GM21423 (cell line): ENCODE measurements at regions not wholly inside any gene's neighbourhood (a gene's known extent, or its start where the extent isn't known, plus 50 kb on each side); places are given as distances from the start of the nearest gene placed in this dataset.

Source experiments
- ATAC-seq: cut with Tn5 transposase; IDR thresholded peaks from one replicate; pipeline ENCODE4 v1.9.1; 2021; ENCODE audit warnings: mild to moderate bottlenecking, moderate library complexity; ENCODE audit not compliant: unreplicated experiment

DNA sequence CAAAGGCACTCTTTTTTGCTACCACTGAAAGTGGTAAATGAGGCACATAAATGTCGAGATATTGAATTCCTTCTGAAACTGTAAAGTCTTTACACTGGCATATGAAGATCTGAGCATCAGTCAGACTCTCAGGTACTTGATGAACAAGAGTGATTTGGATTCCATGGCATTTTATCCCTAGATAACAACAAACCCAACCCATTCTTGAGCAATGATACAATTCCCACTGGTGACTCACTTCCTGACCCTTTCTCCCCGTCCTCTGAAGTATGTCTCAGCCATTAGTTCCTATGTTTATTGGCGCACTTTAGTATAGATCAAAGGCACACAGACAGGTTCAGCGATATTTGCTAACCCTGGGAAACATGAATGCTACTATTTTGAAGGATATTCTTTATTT is 147.0 kb upstream of the RBFOX1 start:
- ATAC-seq, result no peak

DNA sequence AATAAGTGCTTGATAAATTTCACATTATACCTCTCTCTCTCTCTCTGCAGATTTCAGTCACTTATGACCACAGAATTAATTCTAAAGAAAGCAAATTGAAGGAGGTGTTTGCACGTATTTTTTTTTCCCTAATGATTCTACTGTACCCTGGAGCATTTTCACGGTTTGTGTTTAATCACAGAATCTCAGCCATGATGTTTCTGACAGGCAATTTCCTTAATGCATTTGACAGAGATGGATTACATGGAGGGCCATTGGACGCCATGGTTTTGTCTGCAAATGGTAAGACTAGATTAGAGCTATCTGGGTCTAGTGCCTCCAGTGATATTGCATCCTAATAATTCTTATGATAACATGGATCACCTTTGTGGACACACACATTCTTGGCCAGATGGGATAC is 147.5 kb upstream of the RBFOX1 start:
- ATAC-seq, result no peak

DNA sequence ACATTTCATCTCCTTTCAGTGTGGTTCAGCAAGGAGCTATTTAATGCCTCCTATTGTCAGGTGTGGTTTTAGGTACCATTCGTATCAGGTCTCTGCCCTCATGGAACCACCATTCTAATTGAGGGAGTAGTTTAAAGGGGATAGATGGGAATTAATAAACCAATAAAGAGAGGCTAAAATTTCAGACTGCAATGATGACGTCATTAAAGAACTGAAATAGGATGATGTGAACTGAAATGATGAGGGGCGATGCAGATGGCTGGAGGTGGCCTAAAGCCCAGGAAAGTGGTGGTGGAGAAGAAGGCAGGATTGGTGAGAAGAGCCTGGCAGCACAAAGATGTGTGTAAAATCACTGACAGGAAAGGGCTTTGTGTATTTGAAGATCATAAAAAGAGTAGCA is 148.9 kb upstream of the RBFOX1 start:
- no peak for ATAC-seq

DNA sequence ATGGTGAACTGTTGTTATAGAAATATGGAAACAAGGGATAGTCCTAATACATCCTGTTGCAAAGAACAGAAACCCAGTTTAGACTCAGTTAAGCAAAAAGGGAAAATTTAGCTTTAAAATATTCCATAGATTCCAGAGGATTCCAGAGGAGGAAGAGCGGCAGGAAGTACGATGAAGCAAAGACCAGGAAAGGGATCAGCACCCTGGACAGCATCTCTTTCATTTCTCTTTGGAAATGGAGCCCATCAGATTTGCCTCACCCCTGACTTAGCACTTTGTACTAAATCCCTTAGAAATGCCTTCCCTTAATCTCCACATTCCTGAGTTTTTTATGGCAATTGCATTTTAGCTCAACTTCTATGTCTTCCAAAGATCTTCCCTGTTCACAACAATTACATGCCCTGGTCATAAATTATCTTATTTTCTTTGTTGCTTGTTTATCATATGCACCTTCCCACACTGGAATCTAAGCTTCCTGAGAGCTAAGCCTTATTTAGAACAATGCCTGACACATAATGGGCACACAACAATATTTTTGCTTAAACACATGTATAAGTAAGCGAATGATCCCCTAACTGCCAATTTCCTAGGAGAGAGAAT is 150.0 kb upstream of the RBFOX1 start:
- no peak for ATAC-seq

DNA sequence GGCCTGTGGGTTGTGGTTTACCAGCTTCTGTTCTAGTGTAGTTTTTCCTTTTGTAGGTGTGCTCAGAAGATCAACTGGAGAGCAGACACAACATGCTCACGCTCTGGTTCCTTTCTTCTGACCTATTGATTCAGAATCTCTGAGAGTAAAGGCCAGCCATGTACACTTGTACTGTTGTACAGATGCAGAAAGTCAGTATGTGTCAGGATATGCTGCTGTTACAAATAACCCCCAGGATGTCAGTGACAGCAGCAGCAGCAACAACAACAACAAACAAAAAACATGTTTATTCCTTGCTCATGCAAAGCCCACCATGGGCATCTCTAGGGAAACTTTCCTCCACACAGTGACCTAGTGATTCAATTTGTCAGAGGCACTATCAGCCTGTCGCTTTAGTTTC is 154.8 kb upstream of the RBFOX1 start:
- ATAC-seq, result no peak

DNA sequence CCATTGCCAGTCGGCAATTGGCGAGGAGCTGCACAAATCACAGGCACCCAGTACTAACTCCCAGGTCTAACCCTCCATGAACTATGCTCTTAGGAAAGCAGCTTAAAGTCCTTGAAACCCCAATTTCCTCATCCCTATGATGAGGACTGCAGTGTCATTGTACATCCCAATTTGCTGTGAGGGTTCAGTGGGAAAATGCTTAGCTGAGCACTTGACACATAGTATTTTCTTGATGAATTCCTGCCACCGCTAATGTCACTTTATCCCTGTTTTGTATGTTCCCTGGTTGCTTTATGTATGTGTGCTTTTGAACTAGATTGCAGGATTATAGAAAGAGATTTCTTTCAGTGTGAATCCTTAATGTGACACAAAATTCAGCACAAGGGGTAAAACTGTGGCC is 161.5 kb upstream of the RBFOX1 start:
- ATAC-seq, result no peak

DNA sequence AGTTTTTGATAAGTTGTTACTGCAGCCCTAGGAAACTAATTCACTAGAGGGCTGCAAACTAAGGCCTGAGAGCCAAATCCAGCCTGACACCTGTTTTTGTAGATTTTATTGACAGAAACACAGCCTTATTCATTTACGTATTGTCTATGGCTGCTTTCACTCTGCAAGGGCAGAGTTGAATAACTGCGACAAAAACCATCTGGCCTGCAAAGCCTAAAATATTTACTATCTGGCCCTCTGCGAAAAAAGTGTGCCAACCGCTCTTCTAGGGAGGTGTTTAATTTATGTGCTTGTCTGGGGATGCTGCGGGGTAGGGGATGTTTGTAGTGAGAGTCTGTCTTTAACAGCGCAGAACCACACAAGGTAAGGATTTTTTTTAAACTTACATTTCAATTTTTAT is 165.0 kb upstream of the RBFOX1 start:
- ATAC-seq, result no peak

DNA sequence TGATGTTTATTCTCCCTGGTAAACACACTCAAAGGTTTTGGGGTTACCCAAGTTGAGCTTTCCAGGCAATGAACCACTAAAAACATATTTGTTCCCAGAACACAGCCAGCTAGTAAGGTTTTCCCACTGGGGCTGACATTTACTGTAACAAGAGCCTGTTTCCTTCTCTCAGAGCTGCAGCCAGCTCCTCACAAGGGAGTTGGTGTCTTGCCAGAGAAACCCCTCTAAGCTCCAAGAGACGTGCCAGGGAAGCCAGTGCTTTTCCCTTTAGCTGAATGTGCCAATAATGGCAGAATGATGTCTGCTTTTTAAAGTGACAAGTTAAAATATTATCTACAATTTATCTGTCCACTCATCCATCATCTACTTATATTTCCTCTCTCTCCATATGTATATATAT is 170.8 kb upstream of the RBFOX1 start:
- no peak for ATAC-seq

DNA sequence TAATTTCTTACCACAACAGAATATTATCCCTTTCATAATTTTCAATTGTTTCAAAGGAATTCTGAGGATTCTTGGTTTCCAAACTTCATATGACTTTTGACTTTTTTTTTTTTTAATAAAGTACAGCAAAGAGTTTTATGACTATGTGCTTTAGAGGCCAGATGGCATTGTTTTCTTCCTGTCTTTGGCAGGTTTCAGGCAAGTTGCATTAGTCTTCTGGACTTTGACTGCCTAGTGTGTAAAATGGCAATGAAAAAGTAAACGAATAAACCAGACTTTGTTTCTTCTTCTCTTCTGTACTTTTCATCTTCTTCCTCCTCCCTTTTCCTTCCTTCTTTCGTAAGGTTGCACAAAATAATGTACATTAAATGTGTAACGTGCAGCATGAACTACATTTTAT is 172.6 kb upstream of the RBFOX1 start:
- ATAC-seq, result no peak

DNA sequence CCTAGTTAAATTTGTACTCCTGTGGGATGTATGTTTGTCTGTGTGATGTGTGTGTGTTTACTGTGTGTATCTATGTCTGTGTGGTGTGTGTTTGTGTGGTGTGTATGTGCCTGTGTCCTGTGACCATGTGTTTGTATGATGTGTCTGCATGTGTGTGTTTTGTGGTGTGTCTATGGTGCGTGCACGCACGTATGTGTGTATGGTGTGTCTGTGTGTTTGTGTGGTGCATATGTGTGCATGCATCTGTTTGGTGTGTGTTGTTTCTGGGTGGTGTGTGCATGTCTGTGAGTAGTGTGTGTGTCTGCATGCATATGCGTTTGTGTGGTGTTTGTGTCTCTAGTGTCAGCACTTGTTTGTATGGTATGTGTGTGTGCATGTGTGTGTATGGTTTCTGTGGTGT is 174.2 kb upstream of the RBFOX1 start:
- no peak for ATAC-seq

DNA sequence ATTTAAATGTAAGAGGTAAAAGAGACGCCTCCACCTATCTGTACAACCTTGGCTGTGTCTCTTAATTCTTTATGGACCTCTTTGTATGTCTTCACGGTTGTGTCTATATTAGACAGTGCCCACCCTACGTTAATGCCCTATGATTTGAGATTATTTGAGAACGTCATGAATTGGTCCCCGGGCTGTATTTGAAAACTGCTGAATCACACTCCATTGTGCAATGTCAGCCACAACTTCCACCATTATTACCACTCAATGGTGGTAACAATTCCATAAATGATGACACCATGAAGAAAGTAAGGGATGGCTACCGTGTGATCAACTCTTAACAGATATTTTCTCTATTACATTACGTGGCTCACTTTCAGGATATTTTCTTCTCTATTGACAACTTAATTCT is 182.4 kb upstream of the RBFOX1 start:
- ATAC-seq, result no peak

DNA sequence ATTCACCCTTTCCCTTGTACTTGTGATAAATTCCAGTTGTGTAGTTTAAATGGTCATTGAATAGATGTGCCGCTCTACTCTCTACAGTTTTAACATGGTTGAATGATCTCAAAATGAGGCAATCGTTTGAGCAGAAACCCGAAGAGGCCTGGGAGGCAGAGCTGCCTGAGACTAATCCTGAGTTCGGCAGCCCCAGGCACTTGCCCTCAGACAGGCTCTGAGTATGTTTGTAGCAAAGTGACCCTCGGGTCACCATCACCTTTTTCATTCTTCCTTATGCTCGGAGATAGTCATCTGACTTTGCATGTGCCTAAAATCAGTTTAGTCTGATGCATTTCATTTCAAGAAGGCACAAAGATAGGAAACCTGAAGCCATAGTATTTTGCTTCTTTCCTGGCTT is 184.0 kb upstream of the RBFOX1 start:
- no peak for ATAC-seq

DNA sequence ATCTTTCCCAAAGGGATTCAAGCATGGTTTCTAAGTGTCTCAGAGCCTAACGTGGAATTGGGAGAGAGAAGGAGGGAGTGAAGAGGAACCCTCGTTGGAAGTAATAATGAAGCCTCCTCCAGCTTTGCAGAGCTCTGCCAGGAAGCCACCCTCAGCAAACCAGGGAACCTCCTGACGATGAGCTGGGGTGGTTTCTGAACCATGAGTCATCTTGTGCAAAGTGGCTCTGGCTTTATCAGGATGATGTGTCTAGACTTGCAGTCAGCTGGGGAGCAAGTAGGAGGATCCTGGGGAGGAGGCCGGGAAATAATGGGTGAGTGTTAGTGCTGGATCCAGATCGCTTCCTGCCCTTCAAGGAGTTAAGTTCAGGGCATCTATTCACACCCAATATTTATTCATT is 191.7 kb upstream of the RBFOX1 start:
- ATAC-seq, result no peak

DNA sequence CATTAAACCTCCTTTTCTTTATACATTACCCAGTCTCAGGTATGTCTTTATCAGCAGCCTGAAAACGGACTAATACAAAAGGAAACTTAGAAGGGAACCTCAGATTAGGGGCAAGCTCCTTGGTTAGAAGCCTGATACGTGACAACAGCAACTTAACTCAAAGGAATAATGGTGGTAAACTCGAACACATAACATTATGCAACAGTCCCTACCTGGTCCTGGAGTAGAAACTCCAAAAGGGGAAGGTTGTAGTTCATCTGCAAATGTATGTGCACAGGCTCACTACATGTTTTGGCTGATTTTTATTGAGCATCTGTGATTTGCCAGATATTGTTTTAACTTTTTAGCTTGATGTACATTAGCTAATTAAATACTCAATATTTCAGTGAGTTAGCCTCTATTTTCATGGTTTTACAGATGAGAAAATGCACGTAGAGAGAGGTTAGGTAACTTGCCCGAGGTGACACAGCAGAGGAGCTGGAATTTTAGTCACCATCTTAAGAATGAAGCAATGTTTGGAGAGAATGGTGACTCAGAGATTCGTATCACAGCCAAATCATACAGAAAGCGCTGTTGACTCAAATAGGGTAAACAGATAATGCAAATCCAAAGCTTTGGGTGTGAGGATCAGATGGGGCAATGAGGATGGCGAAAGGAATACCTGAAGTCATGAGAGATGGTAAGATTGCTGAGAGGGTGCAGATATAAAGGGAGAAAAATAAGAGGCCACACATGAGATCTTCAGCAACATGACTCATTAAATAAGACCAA is 194.9 kb upstream of the RBFOX1 start:
- no peak for ATAC-seq

DNA sequence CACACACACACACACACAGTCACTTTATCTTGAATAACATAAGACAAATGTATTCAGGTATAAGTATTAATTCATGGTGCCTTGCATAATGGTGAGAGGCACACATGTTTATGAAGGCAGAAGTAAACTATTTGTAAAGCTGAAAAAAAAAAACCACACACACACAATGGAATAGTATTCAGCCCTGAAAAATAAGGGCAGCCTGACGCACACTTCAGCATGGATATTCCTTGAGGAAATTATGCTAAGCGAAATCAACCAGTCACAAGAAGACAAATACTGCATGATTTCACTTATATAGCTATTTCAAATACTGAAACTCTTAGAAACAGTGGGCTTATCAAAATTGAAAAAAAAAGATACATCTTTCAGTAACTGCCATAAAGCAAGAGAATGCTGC is 200.2 kb upstream of the RBFOX1 start:
- ATAC-seq, result no peak

DNA sequence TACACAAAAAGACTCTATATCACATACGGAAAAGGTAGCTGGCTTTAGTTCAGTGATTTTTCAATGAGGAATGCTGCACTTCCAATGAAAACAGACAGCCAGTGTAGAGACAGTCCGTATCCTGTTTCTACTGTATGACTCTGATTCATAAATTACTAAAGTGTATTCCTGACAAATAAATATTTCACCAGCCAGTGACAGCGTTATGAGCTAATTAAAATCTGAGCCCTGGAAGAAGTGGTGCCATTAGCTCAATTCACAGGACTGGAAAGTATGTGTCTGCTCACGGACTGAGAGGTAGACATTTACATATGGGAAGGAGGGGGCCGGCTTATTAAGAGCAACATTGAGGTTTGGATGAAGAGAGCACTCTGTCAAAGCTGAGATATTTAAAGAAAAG is 207.9 kb upstream of the RBFOX1 start:
- no peak for ATAC-seq

DNA sequence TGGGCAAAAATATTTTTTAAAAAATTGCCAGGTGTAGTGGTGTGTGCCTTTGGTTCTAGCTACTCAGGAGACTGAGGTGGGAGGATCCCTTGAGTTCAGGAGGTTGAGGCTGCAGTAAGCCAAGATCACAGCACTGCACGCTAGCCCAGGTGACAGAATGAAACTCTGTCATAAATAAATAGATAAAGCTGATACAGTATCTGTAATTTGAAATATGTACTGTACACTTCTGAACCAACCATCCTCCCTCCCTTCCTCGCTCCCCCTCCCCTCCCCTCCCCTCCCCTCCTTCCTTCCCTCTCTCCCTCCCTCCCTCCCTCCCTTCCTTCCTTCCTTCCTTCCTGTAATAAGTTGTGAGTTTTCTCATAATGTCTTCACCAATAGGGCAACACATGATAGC is 208.4 kb upstream of the RBFOX1 start:
- ATAC-seq, result no peak

DNA sequence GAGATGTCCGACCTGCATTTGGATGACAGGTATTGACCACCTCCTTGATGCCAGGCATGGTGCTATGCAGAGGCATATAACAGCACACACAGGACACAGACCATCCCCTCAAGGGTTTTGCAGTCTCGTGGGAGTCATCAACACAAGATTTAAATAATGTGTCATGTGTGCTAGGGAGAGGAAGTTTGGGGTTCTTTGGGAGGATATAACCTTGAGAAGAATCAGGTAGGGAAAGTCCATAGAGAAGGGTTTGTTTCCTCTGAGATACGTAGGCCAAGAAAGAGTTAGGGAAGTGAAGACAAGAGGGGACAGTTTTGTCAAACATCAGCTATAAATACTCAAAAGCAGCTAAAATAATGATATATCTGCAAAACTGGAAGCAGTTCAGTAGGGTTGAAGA is 215.9 kb upstream of the RBFOX1 start:
- no peak for ATAC-seq

DNA sequence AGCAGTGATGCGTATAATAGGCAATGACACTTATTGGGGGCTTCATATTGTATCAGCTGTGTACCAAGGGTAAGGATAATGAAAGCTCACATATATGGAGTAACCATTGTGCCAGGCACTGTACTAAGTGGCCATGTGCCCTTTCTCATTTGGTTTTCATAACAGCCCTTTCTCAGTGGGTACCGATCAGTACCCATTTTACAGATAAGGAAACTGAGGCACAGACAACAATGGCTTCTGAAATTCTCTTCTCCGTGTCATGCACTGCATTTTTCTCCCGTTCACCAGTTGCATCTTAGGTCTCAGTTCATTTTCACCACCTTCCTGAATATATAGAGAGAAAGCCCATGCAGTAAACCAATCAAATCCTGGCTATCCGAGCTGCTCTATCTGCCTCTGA is 216.7 kb upstream of the RBFOX1 start:
- ATAC-seq, result no peak

DNA sequence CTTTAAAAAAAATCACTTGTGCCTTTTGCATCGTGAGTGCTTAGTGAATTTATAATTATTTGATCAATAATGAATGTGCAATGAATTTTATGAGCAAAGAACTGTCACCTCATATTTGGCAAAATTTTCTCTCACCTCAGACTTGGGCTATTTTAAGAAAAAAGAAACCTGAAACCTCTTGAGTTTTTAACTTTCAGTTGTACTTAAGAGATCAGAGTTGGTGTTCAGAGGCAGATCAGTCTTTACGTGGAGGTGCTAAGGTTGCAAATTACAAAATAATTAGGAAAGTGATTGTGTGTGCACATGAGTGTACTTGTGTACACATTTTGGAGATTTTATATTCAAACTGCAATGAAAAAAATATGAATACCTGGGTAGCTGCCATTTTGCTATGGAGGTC is 218.7 kb upstream of the RBFOX1 start:
- no peak for ATAC-seq

DNA sequence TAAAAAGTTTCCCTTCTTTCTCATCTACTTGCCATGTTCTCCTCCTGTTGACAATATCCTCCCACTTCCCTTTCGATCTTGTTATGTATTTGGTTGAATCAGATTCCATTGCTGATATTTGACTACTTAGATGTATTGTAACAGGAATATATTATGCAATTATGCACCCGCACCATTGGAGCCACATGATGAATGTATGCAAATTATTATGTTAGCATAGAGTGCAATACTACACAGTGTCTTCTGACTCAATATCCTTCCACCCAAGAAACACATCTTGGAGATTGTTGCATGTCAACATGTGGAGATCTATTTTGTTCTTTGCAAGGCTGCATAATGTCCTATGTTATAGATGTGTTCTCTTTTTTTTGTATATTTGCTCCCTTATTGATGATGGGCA is 219.2 kb upstream of the RBFOX1 start:
- no peak for ATAC-seq

DNA sequence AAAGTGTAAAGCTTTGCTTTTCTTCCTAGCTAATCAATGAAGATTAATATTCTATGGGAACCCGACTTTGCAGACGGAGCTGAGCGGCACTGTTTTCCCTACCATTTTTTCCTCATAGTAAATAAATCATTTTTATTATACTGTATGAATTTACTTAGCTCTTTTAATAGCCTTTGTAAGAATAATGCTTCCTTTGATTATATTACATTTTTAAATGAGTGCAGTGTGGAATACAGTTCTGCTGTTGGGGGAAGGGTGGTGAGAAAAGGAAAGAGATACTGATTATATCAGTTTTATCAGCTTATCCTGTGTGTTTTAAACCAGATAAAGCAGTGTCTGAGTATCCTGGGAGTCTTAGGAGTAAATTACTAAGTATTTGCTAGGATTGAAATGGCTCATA is 221.4 kb upstream of the RBFOX1 start:
- no peak for ATAC-seq

DNA sequence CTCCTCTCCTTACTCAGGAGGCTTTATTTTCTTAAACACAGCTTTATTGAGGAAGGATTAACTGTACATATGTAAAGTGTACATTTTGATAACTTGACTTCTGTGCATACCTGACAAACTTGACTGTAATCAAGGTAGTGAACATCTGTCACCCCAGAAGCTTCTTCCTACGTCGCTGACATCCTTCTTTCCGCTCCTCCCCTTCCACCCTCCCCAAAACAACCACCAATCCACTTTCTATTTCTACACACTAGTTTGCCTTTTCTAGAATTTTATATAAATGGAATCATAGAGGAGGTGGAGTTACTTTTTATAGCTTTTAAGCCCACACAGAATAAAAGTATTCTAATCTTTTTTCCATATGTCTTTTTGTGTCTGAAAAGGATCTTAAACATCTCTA is 225.2 kb upstream of the RBFOX1 start:
- no peak for ATAC-seq
